ENCODE measurements at regions not wholly inside any gene's neighbourhood (a gene's known extent, or its start where the extent isn't known, plus 50 kb on each side); places are given as distances from the start of the nearest gene placed in this dataset.

GRCh38 chr14:34368115-34368970 is 93.7 kb downstream of the SPTSSA start:
- Histone ChIP-seq H3K4me1 (ENCODE audit: control insufficient read depth, extremely low read depth, insufficient read depth, low read length) (peaks cover 35% of the 10 kb centered on the region), H3K9ac (ENCODE audit: control insufficient read depth, extremely low read depth, insufficient read depth, low read length) (no peak overlapping the region), H3K79me2 (ENCODE audit: control insufficient read depth, insufficient read depth, low read length) (no peaks in the 10 kb centered on the region), H4K20me1 (ENCODE audit: control insufficient read depth, extremely low read depth, insufficient read depth, low read length) (no peaks in the 10 kb centered on the region), H3K4me3 (ENCODE audit: control insufficient read depth in 2 of 3, extremely low read depth in 1 of 3, insufficient read depth in 2 of 3, low read depth in 1 of 3, low read length in 3 of 3) (no peak overlapping the region), H3K9me1 (ENCODE audit: control insufficient read depth, extremely low read depth, insufficient read depth, low read length) (no peaks in the 10 kb centered on the region), H3K36me3 (ENCODE audit: control insufficient read depth in 2 of 2, extremely low read depth in 1 of 2, insufficient read depth in 2 of 2, low read length in 2 of 2) (no peaks in the 10 kb centered on the region), H2AFZ (ENCODE audit: control insufficient read depth, low read length) (no peak overlapping the region), H3K27ac (ENCODE audit: control insufficient read depth, insufficient read depth, low read length) (no peak overlapping the region), H3K9me3 (ENCODE audit: control insufficient read depth, low read depth, low read length) (no peaks in the 10 kb centered on the region), H3K4me2 (ENCODE audit: control insufficient read depth, extremely low read depth, insufficient read depth, low read depth, low read length) (no peak overlapping the region), H3K27me3 (ENCODE audit: control insufficient read depth, extremely low read depth, insufficient read depth, low read length) (no peaks in the 10 kb centered on the region)
- dilution Hi-C loops (cut with MboI; ENCODE audit: extremely low pct_ligation_motif_present, low sequenced_read_pairs) = no loop called here
- TF ChIP-seq EZH2 (IDR thresholded peaks at IDR 0.05; ENCODE audit: low read length) = no peak
- TF ChIP-seq, protein P1, sequence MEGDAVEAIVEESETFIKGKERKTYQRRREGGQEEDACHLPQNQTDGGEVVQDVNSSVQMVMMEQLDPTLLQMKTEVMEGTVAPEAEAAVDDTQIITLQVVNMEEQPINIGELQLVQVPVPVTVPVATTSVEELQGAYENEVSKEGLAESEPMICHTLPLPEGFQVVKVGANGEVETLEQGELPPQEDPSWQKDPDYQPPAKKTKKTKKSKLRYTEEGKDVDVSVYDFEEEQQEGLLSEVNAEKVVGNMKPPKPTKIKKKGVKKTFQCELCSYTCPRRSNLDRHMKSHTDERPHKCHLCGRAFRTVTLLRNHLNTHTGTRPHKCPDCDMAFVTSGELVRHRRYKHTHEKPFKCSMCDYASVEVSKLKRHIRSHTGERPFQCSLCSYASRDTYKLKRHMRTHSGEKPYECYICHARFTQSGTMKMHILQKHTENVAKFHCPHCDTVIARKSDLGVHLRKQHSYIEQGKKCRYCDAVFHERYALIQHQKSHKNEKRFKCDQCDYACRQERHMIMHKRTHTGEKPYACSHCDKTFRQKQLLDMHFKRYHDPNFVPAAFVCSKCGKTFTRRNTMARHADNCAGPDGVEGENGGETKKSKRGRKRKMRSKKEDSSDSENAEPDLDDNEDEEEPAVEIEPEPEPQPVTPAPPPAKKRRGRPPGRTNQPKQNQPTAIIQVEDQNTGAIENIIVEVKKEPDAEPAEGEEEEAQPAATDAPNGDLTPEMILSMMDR (optimal IDR thresholded peaks at IDR 0.05 in 1 of 3, IDR thresholded peaks at IDR 0.05 in 1 of 3, conservative IDR thresholded peaks at IDR 0.05 in 1 of 3; ENCODE audit: extremely low read depth in 1 of 3, insufficient read depth in 2 of 3, low read length in 3 of 3) = no peak
- FAIRE-seq = no peak
- no peak for DNase-seq (ENCODE audit: low read depth, low spot score)

- Histone ChIP-seq H2AFZ (ENCODE audit: control insufficient read depth, low read length) (no peak overlapping the region), H3K4me3 (ENCODE audit: control insufficient read depth in 2 of 3, extremely low read depth in 1 of 3, insufficient read depth in 2 of 3, low read depth in 1 of 3, low read length in 3 of 3) (no peak overlapping the region), H3K4me1 (ENCODE audit: control insufficient read depth, extremely low read depth, insufficient read depth, low read length) (peaks cover 49% of the 10 kb centered on the region), H3K27ac (ENCODE audit: control insufficient read depth, insufficient read depth, low read length) (no peak overlapping the region), H4K20me1 (ENCODE audit: control insufficient read depth, extremely low read depth, insufficient read depth, low read length) (no peaks in the 10 kb centered on the region), H3K9me3 (ENCODE audit: control insufficient read depth, low read depth, low read length) (no peaks in the 10 kb centered on the region), H3K9me1 (ENCODE audit: control insufficient read depth, extremely low read depth, insufficient read depth, low read length) (no peaks in the 10 kb centered on the region), H3K9ac (ENCODE audit: control insufficient read depth, extremely low read depth, insufficient read depth, low read length) (no peak overlapping the region), H3K27me3 (ENCODE audit: control insufficient read depth, extremely low read depth, insufficient read depth, low read length) (no peaks in the 10 kb centered on the region), H3K4me2 (ENCODE audit: control insufficient read depth, extremely low read depth, insufficient read depth, low read depth, low read length) (no peak overlapping the region), H3K79me2 (ENCODE audit: control insufficient read depth, insufficient read depth, low read length) (no peaks in the 10 kb centered on the region), H3K36me3 (ENCODE audit: control insufficient read depth in 2 of 2, extremely low read depth in 1 of 2, insufficient read depth in 2 of 2, low read length in 2 of 2) (no peaks in the 10 kb centered on the region)
- DNase-seq (ENCODE audit: low read depth, low spot score) (no peak), FAIRE-seq (no peak)
- TF ChIP-seq, protein P1 (optimal IDR thresholded peaks at IDR 0.05 in 1 of 3, IDR thresholded peaks at IDR 0.05 in 1 of 3, conservative IDR thresholded peaks at IDR 0.05 in 1 of 3; ENCODE audit: extremely low read depth in 1 of 3, insufficient read depth in 2 of 3, low read length in 3 of 3) = peak in 2 of 3 experiments; percentile 9 to 15
- TF ChIP-seq EZH2 (IDR thresholded peaks at IDR 0.05; ENCODE audit: low read length) = no peak
- dilution Hi-C loops (cut with MboI; ENCODE audit: extremely low pct_ligation_motif_present, low sequenced_read_pairs) = no loop called here
Measured at GRCh38 chr14:34365309-34365915, 96.6 kb downstream of the SPTSSA start.

Data from keratinocyte (primary cell).